LNCaP clone FGC (cell line): ENCODE measurements at regions not wholly inside any gene's neighbourhood (a gene's known extent, or its start where the extent isn't known, plus 50 kb on each side); places are given as distances from the start of the nearest gene placed in this dataset.

Experiments
- DNase-seq: peaks from one replicate; pipeline ENCODE4 v3.0.0-alpha.2; 2011; ENCODE audit warnings: low read depth
- H3K4me3 ChIP-seq: 2 replicates; pipeline ENCODE4 v1.5.1; 2011; ENCODE audit warnings: mild to moderate bottlenecking, low read depth, low read length, control low read depth
- TF ChIP-seq, protein P1 (sequence below): IDR thresholded peaks from 2 replicates; pipeline ENCODE4 v1.5.1; 2012; ENCODE audit warnings: mild to moderate bottlenecking; ENCODE audit not compliant: control insufficient read depth, insufficient read depth; ENCODE audit errors: extremely low read depth

DNA sequence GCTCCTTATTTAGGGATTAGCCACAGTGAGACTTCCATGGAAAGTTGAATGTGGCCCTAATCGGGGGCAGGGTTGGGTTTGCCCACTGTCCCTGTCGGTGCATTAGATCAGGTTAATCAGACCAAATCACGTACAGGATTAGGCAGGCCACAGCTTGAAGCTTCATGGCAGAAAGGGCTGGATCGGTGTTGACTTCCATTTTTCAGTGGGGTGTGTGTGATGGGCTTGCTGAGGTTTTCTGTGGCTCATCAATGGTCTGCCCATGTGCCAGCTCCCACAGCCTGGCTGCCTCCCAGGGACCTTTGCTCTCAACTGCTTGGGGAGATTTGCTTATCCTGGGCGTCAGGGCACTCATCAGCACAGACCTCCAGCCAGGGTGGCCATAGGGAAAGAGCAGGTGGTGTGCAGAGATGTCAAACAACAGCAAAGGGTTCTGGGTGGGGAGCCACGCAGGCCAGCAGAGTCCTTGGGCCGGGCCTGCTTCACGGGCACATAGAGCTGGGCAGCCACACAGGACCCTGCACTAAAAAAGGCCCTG lies 130.7 kb downstream of the TFAP2C start:
- no peak overlapping the region for H3K4me3 ChIP-seq
- TF ChIP-seq, protein P1, sequence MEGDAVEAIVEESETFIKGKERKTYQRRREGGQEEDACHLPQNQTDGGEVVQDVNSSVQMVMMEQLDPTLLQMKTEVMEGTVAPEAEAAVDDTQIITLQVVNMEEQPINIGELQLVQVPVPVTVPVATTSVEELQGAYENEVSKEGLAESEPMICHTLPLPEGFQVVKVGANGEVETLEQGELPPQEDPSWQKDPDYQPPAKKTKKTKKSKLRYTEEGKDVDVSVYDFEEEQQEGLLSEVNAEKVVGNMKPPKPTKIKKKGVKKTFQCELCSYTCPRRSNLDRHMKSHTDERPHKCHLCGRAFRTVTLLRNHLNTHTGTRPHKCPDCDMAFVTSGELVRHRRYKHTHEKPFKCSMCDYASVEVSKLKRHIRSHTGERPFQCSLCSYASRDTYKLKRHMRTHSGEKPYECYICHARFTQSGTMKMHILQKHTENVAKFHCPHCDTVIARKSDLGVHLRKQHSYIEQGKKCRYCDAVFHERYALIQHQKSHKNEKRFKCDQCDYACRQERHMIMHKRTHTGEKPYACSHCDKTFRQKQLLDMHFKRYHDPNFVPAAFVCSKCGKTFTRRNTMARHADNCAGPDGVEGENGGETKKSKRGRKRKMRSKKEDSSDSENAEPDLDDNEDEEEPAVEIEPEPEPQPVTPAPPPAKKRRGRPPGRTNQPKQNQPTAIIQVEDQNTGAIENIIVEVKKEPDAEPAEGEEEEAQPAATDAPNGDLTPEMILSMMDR, result no peak
- DNase-seq, result no peak

DNA sequence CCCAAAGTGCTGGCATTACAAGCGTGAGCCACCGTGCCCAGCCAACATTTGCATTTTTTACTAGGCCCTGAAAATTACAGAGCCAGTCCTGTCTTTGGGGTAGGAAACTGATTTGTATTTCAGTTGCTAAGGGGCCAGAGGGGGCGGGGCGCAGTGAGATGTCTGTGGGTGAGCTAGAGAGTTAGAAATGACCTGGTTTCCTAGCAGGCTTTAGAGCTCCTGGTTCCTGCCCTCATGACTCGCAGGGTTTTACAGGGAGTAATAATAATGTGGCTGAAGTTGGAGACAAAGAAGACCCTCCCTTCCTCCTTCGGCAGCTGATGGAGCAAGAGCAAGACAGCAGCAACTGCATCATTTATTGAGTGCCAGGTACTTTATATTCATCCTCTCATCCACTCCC lies 131.5 kb downstream of the TFAP2C start:
- DNase-seq, result no peak
- TF ChIP-seq, protein P1, result no peak
- no peak overlapping the region for H3K4me3 ChIP-seq

DNA sequence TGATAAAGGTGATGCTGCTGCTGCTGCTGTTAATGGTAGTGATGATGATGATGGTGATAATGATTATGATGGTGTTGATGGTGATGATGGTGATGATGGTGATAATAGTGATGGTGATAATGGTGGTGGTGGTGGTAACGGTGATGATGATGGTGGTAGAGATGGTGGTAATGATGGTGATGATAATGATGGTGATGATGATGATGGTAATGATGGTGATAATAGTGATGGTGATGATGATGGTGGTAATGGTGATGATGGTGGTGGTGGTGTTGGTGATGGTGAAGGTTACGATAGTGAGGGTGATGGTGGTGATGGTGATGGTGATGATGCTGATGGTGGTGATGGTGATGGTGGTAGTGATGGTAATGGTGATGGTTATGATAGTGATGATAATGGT lies 132.3 kb downstream of the TFAP2C start:
- no peak for DNase-seq
- H3K4me3 ChIP-seq, result no peak overlapping the region
- TF ChIP-seq, protein P1, result no peak

DNA sequence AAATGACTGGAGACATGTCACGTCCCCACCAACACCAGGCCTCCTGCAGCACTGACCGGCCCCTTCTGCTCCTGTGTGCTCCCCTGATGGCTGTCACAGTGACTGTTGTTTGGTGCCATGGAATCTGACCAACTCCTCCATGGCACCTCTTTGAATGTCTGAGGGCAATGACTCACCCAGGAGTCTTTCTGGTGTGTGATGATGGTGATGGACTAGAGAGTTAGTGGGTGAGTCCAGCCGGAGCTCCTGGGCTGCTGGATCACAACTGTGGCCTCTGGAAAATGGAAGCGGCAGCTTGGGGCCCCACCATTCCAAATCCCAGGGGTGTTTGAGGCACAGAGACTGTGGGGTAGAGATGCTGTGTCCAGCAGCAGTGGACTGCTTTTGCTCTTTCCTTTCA lies 133.3 kb downstream of the TFAP2C start:
- DNase-seq, result no peak
- TF ChIP-seq, protein P1, result no peak
- H3K4me3 ChIP-seq, result no peak overlapping the region

DNA sequence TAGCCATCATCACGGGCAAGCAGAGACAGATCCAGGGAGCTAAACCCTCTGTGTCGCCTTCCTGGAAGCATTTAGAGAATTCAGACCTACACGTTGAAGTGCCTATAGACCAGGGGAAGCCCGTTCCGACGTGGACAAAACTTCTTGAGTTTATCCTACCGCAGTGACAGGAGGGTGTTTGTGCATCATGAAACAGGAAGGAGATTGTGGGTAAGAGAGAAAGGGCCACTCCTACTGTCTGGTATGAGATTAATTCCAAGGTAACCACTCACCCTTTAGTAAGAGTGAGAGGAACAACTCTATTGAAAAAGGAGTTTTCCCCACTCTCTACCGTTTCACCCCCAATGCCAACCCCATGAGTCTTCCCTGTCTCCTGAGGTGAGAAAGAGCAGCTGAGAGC lies 133.7 kb downstream of the TFAP2C start:
- H3K4me3 ChIP-seq, result no peak overlapping the region
- DNase-seq, result no peak
- TF ChIP-seq, protein P1, result no peak

DNA sequence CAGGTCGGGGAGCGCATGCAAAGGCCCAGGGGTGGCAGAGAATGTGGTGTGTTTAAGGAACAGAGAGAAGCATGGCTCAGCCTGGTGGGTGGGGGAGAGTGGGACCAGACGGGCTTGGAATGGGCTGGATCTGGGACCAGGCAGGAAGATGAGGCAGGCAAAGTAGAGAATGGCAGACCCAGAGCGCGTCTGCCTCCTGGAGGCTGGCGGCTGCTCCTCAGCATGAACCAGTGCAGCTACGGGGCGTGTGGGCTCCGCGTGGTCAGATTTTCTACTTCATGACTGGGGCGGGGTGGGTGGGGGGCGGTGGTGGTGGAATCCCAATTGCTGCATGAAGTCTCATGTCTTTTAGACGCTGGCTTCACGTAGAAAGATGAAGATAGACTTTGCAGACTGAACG lies 135.6 kb downstream of the TFAP2C start:
- TF ChIP-seq, protein P1, result no peak
- DNase-seq, result no peak
- H3K4me3 ChIP-seq, result no peak overlapping the region
